ENCODE measurements at regions not wholly inside any gene's neighbourhood (a gene's known extent, or its start where the extent isn't known, plus 50 kb on each side); places are given as distances from the start of the nearest gene placed in this dataset.

GRCh38 chr2:136399667-136400289 is 281.8 kb upstream of the CXCR4 start:
- no peak for DNase-seq

- DNase-seq = no peak
These were observed 277.6 kb upstream of the CXCR4 start for GRCh38 chr2:136395582-136395981.

DNA sequence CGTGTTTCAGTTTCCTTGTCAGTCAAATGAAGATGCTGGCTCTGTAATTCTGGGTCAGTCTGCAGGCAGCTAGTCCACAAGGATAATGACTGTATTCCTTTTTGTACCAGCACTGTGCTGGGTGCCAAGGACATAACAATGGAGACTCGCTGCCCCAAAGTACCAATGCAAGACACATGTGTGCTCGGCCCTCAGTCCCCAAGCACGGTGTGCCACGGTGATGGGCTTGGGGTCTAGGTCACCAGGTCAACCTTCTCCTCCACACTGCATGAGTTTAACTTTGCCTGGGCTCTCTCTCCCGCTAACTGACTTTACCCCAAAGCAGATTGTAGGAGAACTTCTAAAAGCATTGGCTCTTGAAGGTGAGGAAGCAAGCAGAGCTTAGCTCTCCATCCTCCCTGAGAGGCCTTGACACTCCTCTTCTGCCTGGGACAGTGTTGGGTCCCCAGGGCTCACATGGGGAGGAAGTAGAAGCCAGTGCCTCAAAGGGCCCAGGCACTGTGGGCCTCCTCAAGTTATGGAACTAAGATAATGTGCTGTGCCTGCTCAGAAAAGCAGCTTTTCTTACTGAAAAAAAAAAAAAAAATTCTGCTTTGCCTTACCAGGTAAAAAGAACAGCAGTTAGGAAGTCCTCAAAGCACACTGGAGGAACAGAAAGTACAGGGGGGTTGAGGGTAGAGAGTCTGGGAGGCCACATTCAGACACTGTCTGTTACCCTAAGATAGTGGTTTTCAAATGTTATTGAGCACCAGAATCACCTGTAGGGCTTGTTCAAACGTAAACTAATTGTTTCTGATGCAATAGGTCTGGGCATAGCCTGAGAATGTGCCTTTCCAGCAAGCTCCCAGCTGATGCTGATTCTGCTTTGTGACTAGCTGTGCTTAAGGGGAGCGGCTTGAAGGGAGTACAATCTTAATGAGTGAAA is 276.4 kb upstream of the CXCR4 start:
- DNase-seq = no peak

GRCh38 chr2:136393514-136393913 is 275.6 kb upstream of the CXCR4 start:
- DNase-seq = no peak

- DNase-seq = no peak
These were observed 275.1 kb upstream of the CXCR4 start for GRCh38 chr2:136392897-136393505.

- no peak for DNase-seq
These were observed 271.9 kb upstream of the CXCR4 start for GRCh38 chr2:136389809-136390208.

DNA sequence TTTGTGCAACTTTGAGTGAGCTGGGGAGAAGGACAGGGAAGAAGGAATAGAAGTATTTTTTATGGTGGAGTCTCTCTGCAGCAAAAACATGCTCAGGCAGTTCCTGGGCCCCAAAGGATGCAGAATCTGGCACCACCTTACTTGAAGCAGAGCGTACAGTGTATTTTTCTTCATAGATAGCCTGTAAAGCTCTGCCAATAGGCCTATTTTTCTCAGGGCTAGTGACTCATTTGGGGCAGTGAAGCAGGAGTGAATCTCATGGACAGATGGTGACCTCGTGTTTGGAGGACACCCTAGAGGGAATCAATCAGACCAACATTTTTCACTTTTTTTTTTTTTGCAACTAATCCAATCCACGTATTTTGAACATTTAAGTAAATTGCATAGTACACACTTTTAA is 268.1 kb upstream of the CXCR4 start:
- DNase-seq = no peak

- peak; percentile 47 for DNase-seq
These were observed 266.8 kb upstream of the CXCR4 start for GRCh38 chr2:136384531-136385303.

- DNase-seq = no peak
These were observed 265.2 kb upstream of the CXCR4 start for GRCh38 chr2:136383167-136383566.

DNA sequence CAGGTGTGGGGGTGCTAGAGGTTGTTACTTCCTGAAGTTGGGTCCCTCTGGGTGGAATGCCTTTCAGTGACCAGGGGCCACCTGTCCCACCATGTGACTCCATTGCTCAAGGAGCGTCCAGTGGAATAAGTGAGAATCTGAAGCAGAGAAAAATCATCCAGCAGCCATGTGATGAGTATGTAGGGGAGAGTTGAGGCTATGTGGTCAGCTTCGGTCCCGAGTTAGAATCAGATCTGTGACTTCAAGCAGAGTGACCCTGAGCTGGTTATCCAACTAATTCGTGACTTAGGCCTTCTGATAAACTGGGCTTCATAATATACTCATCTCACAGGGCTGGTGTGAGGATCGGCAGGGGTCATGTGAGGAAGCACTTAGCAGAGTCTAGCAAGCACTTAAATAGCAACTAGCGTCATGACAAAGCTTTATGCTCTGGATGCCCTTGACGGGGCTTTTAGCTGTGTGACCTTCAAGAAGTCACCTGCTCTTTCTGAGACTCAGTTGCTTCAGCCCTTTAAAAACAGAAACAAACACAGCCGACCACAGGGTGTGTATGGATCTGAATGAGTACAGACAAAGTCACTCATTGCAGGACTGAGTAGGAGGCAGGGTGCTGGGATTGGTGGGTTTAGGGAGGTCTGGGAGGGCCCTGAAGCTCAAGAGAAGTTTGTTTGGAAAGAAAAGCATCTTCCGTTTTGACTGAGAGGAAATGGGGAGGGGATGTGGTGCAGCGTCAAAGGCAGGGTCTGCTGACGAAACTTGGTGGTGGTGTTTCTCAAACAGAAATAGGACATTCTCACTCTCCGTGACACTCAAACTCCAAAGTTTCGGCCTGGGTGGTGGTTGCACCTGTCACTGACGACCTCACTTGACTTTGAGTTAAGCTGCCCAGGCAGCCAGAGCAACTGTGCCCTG is 264.0 kb upstream of the CXCR4 start:
- DNase-seq = no peak

GRCh38 chr2:136381245-136381644 is 263.3 kb upstream of the CXCR4 start:
- DNase-seq = no peak

GRCh38 chr2:136378712-136379595 is 261.0 kb upstream of the CXCR4 start:
- DNase-seq = peak; percentile 48

GRCh38 chr2:136377423-136378382 is 259.8 kb upstream of the CXCR4 start:
- DNase-seq = no peak

- DNase-seq = no peak
These were observed 258.9 kb upstream of the CXCR4 start for GRCh38 chr2:136376798-136377211.

- DNase-seq = no peak
These were observed 258.3 kb upstream of the CXCR4 start for GRCh38 chr2:136376211-136376610.

DNA sequence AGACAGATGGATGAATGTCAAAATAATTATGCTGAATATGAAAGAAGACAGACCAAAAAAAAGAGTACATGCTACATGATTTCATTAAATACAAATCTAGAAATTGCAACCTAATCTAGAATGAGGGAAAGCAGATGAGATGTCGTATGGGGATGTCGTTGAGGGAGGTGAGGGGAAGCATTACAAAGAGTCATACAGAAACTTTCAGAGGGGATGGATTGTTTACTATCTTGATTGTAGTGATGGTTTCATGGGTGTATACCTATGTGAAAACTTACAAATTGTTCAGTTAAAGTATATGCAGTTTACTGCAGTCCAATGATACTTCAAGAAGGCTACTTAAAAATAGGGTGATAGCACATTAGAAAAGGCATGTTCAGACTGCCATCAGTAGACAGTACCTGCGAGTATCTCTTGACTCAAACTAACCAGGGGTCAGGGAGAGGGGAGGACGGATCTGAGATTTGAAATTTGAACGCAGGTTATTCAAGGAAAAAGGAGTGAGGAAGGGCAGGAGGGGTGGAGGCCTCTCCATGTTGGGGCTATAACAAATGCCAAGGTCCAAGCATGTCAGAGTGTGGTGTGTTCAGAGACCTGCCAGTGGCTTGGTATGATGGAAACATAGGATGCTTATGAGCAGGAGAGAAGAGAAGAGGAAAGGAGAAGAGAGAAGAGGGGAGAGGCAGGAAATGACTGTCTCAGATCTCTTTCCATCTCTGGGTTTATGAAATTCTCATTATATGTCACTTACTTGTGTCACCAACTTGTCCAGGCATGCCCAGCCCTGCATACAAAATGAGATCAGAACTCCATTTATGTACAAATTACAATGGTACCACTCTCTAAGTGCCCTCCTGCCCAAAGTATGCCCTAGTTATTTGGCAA is 257.3 kb upstream of the CXCR4 start:
- no peak for DNase-seq

- DNase-seq = no peak
These were observed 255.9 kb upstream of the CXCR4 start for GRCh38 chr2:136373841-136374240.

DNA sequence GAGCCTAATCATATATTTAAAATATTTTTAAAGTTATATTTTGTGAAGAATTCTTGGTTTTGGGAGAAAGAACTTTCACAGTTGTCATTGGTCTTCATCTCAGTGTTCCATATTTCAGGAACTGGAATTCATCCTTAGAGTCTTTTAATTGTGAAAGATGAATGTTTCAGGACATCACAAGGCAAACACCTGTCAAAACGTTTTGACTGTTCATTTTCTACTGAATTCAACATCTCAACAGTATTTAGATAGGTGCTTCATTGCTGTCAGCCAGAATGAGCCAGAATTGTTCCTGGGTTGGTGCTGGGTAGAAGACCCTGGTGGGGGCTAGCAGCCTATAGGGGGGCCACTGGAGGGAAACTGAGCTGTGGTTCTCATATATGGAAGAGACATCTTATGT is 255.1 kb upstream of the CXCR4 start:
- no peak for DNase-seq

- no peak for DNase-seq
These were observed 246.0 kb upstream of the CXCR4 start for GRCh38 chr2:136363900-136364299.

Measured in NCI-H1436 (cell line).